NK-92 treated with Interleukin-12 subunit alpha and Interleukin-12 subunit beta, amount 100 ng/mL, for 24 hours (cell line): ENCODE measurements at regions not wholly inside any gene's neighbourhood (a gene's known extent, or its start where the extent isn't known, plus 50 kb on each side); places are given as distances from the start of the nearest gene placed in this dataset.

ENCODE experiments used
- DNase-seq: peaks from one replicate; lab custom pipeline; 2025; lab: John Stamatoyannopoulos, UW

DNA sequence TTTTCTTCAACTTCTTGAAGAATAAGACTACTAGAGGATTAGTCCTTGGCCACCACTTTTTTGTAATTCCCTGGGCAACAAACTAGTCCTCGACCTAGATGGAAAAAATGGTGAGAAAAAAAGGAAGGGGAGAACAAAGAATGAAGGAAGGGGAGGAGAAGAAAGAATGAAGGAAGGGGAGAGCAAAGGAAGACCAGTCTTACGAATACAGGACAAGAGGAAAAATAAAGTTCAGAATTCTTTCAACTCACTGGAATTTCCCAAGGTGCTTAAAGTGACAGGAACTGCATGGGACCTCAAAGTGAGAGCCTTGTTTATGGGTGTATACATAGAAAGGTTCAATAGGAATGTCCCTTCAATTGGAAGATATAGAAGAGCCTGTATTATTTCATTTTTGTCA lies 509.3 kb upstream of the JARID2 start:
- DNase-seq = no peak

- no peak for DNase-seq
These were observed 507.4 kb upstream of the JARID2 start for GRCh38 chr6:14738497-14738896.

DNA sequence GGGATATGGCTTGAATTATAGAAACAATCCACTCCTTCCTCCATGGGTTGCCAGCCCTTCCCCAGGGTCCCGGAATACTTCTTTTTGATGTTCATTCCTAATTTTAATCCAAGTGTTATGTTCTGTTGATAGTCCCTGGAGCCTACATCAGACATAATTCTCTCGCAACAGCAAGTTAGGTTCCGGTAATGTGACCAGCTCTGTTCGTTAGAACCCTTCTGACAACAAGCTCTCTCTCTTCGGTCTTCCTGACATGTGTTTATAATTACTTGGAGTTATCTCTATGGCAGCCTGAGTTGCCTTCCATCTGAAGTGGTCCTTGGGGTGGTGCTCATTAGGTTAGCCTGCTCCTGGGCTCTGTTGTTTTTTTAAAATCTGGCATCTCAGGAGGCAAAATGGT lies 506.9 kb upstream of the JARID2 start:
- no peak for DNase-seq

DNA sequence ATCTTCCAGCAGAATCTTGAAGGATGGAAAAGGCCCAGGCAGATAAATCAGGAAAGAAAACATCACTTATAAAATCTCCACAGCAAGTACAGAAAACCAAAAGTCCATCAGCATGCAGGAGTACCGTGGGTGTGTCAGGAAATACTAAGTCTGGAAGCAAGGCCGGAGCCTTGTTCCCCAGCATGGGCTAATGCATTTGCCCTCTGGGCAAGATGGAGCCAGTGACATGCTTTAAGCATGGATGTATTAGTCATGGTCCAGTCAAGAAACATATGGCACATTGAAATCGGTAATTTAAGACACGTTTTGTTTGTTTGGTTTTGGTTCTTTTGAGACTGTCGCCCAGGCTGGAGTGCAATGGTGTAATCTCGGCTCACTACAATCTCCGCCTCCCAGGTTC lies 506.0 kb upstream of the JARID2 start:
- no peak for DNase-seq

GRCh38 chr6:14742171-14742570 lies 503.7 kb upstream of the JARID2 start:
- DNase-seq = no peak

DNA sequence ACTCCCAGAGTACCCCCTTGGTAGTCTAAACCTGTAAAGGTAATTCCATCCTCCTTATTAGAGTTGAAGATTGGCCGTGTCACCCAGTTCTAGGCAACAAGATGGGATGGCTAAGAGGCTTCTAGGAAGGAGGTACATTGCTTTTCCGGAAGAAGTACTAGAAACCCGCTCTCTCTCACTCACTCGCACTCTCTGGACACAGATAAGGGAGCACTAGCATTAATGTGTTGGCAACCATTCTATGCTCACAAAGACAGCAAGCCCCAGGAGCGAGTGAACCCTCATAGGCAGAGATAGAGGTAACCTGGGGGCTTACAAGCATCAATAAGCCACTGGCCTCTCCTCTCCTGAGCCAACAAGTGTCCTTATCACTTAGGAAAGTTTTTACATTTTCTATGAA lies 503.2 kb upstream of the JARID2 start:
- no peak for DNase-seq

DNA sequence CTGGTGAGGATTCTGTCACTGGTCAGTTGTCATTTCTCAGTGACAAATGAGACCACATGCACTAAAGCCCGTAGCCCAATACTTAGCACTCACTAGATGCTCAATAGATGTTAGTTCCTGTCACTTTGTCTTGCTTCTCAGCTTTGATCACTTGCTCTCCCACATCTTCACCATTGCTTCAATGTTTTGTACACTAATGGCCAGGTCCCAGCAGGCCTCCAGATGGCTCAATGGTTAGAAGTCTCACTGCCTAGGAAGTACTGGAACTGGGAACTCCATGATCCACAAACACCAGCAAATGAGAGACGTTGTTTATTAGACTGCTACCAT lies 502.8 kb upstream of the JARID2 start:
- DNase-seq = no peak

GRCh38 chr6:14743474-14744211 lies 502.2 kb upstream of the JARID2 start:
- no peak for DNase-seq

- DNase-seq = no peak
These were observed 501.7 kb upstream of the JARID2 start for GRCh38 chr6:14744212-14744556.

GRCh38 chr6:14746139-14746837 lies 499.6 kb upstream of the JARID2 start:
- no peak for DNase-seq

GRCh38 chr6:14747881-14748520 lies 497.9 kb upstream of the JARID2 start:
- no peak for DNase-seq

GRCh38 chr6:14748679-14749078 lies 497.2 kb upstream of the JARID2 start:
- DNase-seq = no peak

GRCh38 chr6:14750059-14750661 lies 495.7 kb upstream of the JARID2 start:
- no peak for DNase-seq

GRCh38 chr6:14751645-14752175 lies 494.2 kb upstream of the JARID2 start:
- DNase-seq = no peak

- no peak for DNase-seq
These were observed 490.9 kb upstream of the JARID2 start for GRCh38 chr6:14754751-14755513.

DNA sequence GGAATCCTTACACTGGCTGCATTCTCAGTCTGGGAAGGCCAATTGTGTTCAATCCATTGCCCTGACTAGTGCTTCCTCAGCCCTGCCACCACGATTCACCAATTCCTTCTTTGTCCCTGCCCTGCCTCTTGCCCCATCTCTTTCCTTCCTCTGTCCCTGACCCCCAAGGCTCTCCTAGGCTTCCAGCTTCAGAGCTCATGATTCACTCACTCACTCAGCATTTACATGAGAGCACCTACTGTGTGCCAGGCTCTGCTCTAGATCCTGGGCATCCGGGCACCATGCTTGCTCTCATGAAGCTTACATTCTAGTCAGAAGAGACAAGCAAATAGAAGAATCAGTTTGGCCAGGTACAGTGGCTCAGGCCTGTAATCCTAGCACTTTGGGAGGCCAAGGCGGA lies 489.5 kb upstream of the JARID2 start:
- DNase-seq = no peak

GRCh38 chr6:14757014-14757413 lies 488.9 kb upstream of the JARID2 start:
- DNase-seq = no peak

GRCh38 chr6:14757418-14757817 lies 488.5 kb upstream of the JARID2 start:
- DNase-seq = no peak

- DNase-seq = no peak
These were observed 487.3 kb upstream of the JARID2 start for GRCh38 chr6:14758421-14759081.

DNA sequence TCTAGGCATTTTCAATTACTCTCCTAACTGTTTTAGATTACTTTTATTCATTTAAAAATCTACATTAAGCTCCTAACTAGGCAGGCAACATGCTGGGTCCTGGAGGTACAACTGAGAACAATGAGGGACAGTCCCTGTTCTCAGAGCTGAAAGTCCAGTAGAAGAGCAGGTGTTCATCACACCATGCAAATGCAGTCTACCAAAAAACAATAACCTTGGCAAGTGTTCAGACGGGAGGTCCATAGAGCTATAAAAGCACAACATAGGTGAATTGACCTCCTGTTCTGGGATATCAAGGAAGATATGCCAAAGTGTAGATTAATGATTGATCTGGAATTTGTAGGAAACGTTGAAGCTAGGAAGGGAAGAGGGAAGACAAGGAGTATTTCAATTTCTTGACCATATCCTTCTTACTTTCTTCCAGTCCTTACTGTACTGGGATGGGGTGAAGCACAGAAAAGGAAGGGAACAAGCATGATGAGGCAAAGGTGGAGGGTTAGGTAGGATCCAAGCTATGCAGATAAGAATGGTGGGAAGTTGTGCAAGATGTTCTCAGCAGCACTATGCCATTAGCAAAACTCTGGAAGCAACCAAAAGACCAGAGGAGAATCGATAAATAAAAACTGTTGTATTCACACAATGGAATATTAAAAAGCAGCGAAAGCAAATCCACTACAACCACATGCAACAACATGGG lies 485.7 kb upstream of the JARID2 start:
- no peak for DNase-seq

- DNase-seq = no peak
These were observed 483.8 kb upstream of the JARID2 start for GRCh38 chr6:14762077-14762476.
